H1 (cell line): ENCODE measurements at regions not wholly inside any gene's neighbourhood (a gene's known extent, or its start where the extent isn't known, plus 50 kb on each side); places are given as distances from the start of the nearest gene placed in this dataset.

Source experiments
- CTCF ChIA-PET: fragments of 300-600 bp; sonication (Branson Sonifier 250); formaldehyde crosslinking; loops from one replicate; lab custom pipeline; 2021; ENCODE audit not compliant: partially characterized antibody; lab: Charles Lee
- POLR2A ChIA-PET: fragments of 300-600 bp; sonication (Branson Sonifier 250); formaldehyde crosslinking; loops from one replicate; lab custom pipeline; 2021; ENCODE audit warnings: inconsistent platforms; ENCODE audit not compliant: partially characterized antibody; lab: Charles Lee
- DNase-seq, 2 experiments: peaks; one replicate each; pipeline versions ENCODE4 v3.0.0 to v3.0.0-alpha.2; 2010 to 2022; ENCODE audit warnings: low spot score in 2 of 2, low read depth in 1 of 2, mixed read lengths in 1 of 2
- FAIRE-seq: peaks from 2 replicates; lab custom pipeline; 2011; peaks lifted over from hg19 to GRCh38; lab: Jason Lieb, UNC
- H2AFZ ChIP-seq: 2 replicates; pipeline ENCODE4 v1.8.1; 2012; ENCODE audit warnings: low read length, inconsistent platforms
- H2AK5ac ChIP-seq: 2 replicates; pipeline ENCODE4 v1.6.1; 2013; ENCODE audit warnings: low read depth, low read length
- H2BK120ac ChIP-seq: replicated peaks from 2 replicates; pipeline ENCODE3; 2013; ENCODE audit warnings: low read depth, low read length, inconsistent platforms
- H2BK12ac ChIP-seq: 2 replicates; pipeline ENCODE4 v1.6.1; 2013; ENCODE audit warnings: low read depth, low read length
- H2BK15ac ChIP-seq: 2 replicates; pipeline ENCODE4 v1.6.1; 2013; ENCODE audit warnings: low read length
- H2BK20ac ChIP-seq: 2 replicates; pipeline ENCODE4 v1.6.1; 2013; ENCODE audit warnings: low read length
- H2BK5ac ChIP-seq: 2 replicates; pipeline ENCODE4 v1.6.1; 2013; ENCODE audit warnings: low read depth, low read length
- H3K14ac ChIP-seq: 2 replicates; pipeline ENCODE4 v1.6.1; 2013; ENCODE audit warnings: inconsistent platforms; ENCODE audit not compliant: insufficient read length
- H3K18ac ChIP-seq: 2 replicates; pipeline ENCODE4 v1.6.1; 2013; ENCODE audit warnings: low read length; ENCODE audit errors: extremely low read depth
- H3K23ac ChIP-seq: 2 replicates; pipeline ENCODE4 v1.6.1; 2013; ENCODE audit warnings: inconsistent platforms; ENCODE audit not compliant: insufficient read length
- H3K23me2 ChIP-seq: 2 replicates; pipeline ENCODE4 v1.6.1; 2013; ENCODE audit warnings: low read depth, low read length
- H3K27ac ChIP-seq: 2 replicates; pipeline ENCODE4 v1.6.1; 2011; ENCODE audit warnings: low read depth, low read length, inconsistent platforms
- H3K27me3 ChIP-seq, 4 experiments: replicated peaks in 1 of 4; 1 replicate in 1 of 4; 2 replicates in 3 of 4; pipeline versions ENCODE4 v1.6.1 to v1.8.1; 2011 to 2013; ENCODE audit warnings: low read length in 3 of 4, mild to moderate bottlenecking in 3 of 4, inconsistent platforms in 2 of 4, mixed read lengths in 2 of 4, moderate library complexity in 1 of 4; ENCODE audit not compliant: control insufficient read depth in 3 of 4, insufficient read depth in 3 of 4; ENCODE audit errors: extremely low read depth in 1 of 4
- H3K36me3 ChIP-seq, 4 experiments: 2 replicates each; pipeline versions ENCODE4 v1.6.1 to v1.8.1; 2011 to 2013; ENCODE audit warnings: mild to moderate bottlenecking in 4 of 4, low read length in 3 of 4, moderate library complexity in 2 of 4, control low read depth in 1 of 4, inconsistent platforms in 1 of 4; ENCODE audit not compliant: insufficient read depth in 4 of 4, control insufficient read depth in 2 of 4
- H3K4ac ChIP-seq: replicated peaks from 2 replicates; pipeline ENCODE3; 2013; ENCODE audit warnings: low read length, low read depth, mixed read lengths, inconsistent platforms; ENCODE audit not compliant: insufficient read length
- H3K4me1 ChIP-seq, 4 experiments: replicated peaks in 1 of 4; 1 replicate in 1 of 4; 2 replicates in 3 of 4; pipeline versions ENCODE4 v1.6.1 to v1.8.1; 2011 to 2013; ENCODE audit warnings: low read length in 3 of 4, inconsistent platforms in 2 of 4, mixed read lengths in 1 of 4; ENCODE audit not compliant: insufficient read depth in 4 of 4, control insufficient read depth in 3 of 4
- H3K4me2 ChIP-seq, 2 experiments: 2 replicates each; pipeline versions ENCODE4 v1.6.1 to v1.8.1; 2011 to 2013; ENCODE audit warnings: low read depth in 2 of 2, low read length in 2 of 2, control low read depth in 1 of 2, inconsistent platforms in 1 of 2, mild to moderate bottlenecking in 1 of 2; ENCODE audit not compliant: insufficient read depth in 1 of 2
- H3K4me3 ChIP-seq, 4 experiments: fragments of 200-600, 300-600 bp in 1 of 4; sonication (generic), shearing (Covaris generic), sonication (Bioruptor Twin) in 1 of 4; 2 replicates each; pipeline versions ENCODE4 v1.5.1 to v1.8.1; 2011 to 2016; ENCODE audit warnings: low read length in 4 of 4, low read depth in 3 of 4, control low read depth in 2 of 4, inconsistent platforms in 2 of 4, mild to moderate bottlenecking in 2 of 4, mixed read lengths in 1 of 4, moderate library complexity in 1 of 4; ENCODE audit not compliant: insufficient read depth in 2 of 4; ENCODE audit errors: extremely low read depth in 1 of 4
- H3K56ac ChIP-seq: replicated peaks from 2 replicates; pipeline ENCODE3; 2013; ENCODE audit warnings: low read depth, mild to moderate bottlenecking, mixed read lengths, low read length, inconsistent platforms; ENCODE audit not compliant: insufficient read length
- H3K79me1 ChIP-seq: 2 replicates; pipeline ENCODE4 v1.6.1; 2013; ENCODE audit warnings: low read depth, low read length, control low read depth
- H3K79me2 ChIP-seq, 2 experiments: 2 replicates each; pipeline versions ENCODE4 v1.6.1 to v1.8.1; 2012 to 2013; ENCODE audit warnings: low read length in 2 of 2, mild to moderate bottlenecking in 2 of 2, inconsistent platforms in 1 of 2; ENCODE audit not compliant: insufficient read depth in 2 of 2, control insufficient read depth in 1 of 2
- H3K9ac ChIP-seq, 4 experiments: replicated peaks in 1 of 4; 1 replicate in 1 of 4; 2 replicates in 3 of 4; pipeline versions ENCODE4 v1.6.1 to v1.8.1; 2011 to 2013; ENCODE audit warnings: low read depth in 3 of 4, low read length in 3 of 4, control low read depth in 2 of 4, mild to moderate bottlenecking in 2 of 4, moderate library complexity in 2 of 4, inconsistent platforms in 1 of 4; ENCODE audit errors: extremely low read depth in 1 of 4
- H3K9me3 ChIP-seq, 2 experiments: 2 replicates each; pipeline versions ENCODE4 v1.6.1 to v1.8.1; 2012 to 2013; ENCODE audit warnings: mild to moderate bottlenecking in 2 of 2, moderate library complexity in 2 of 2, control low read depth in 1 of 2, inconsistent platforms in 1 of 2, low read depth in 1 of 2, low read length in 1 of 2, mixed read lengths in 1 of 2; ENCODE audit not compliant: insufficient read depth in 2 of 2
- H4K20me1 ChIP-seq, 2 experiments: replicated peaks in 1 of 2; 2 replicates each; pipeline versions ENCODE3 to v1.8.1; 2011 to 2013; ENCODE audit warnings: inconsistent platforms in 2 of 2, low read length in 2 of 2, mild to moderate bottlenecking in 1 of 2; ENCODE audit not compliant: insufficient read depth in 2 of 2, control insufficient read depth in 1 of 2
- H4K5ac ChIP-seq: 2 replicates; pipeline ENCODE4 v1.6.1; 2013; ENCODE audit warnings: low read length, low read depth, mixed read lengths, inconsistent platforms; ENCODE audit not compliant: insufficient read length
- H4K8ac ChIP-seq: 2 replicates; pipeline ENCODE4 v1.8.0; 2013; ENCODE audit warnings: mild to moderate bottlenecking, moderate library complexity, low read length, inconsistent platforms; ENCODE audit not compliant: insufficient read depth; ENCODE audit errors: extremely low read depth
- H4K91ac ChIP-seq: replicated peaks from 2 replicates; pipeline ENCODE3; 2013; ENCODE audit warnings: low read length, mixed read lengths, inconsistent platforms; ENCODE audit not compliant: insufficient read length
- BACH1 ChIP-seq: IDR thresholded peaks from 2 replicates; pipeline ENCODE4 v1.6.1; 2012; ENCODE audit warnings: low read length, improper control_type of control experiment
- CEBPB ChIP-seq: IDR thresholded peaks from 2 replicates; pipeline ENCODE4 v1.6.1; 2012; ENCODE audit warnings: low read depth, low read length
- POU5F1 ChIP-seq: IDR thresholded peaks from 2 replicates; pipeline ENCODE4 v1.6.1; 2011; ENCODE audit warnings: low read depth, mild to moderate bottlenecking, low read length, moderate library complexity
- RNF2 ChIP-seq: fragments of 200-900, 300-1000 bp; sonication (generic); IDR thresholded peaks from 2 replicates; pipeline ENCODE4 v1.7.1; 2016; ENCODE audit warnings: borderline replicate concordance, low read depth, mild to moderate bottlenecking, antibody characterized with exemption, low read length; ENCODE audit not compliant: poor library complexity, severe bottlenecking; ENCODE audit errors: missing control alignments
- SUZ12 ChIP-seq: fragments of 200-600 bp; sonication (generic); IDR thresholded peaks from 2 replicates; pipeline ENCODE4 v1.6.1; 2012; ENCODE audit warnings: mild to moderate bottlenecking, inconsistent platforms, low read length, moderate library complexity, mixed read lengths
- USF2 ChIP-seq: IDR thresholded peaks from 2 replicates; pipeline ENCODE4 v1.6.1; 2011; ENCODE audit warnings: low read length, improper control_type of control experiment
- WGBS, 2 experiments: shearing (Covaris generic) in 1 of 2; methylation state at CpG; one replicate each; pipeline versions ENCODE4 v1.1.6 to v1.1.7; 2013 to 2015; ENCODE audit warnings: low lambda C conversion rate in 2 of 2, mixed read lengths in 2 of 2, inconsistent platforms in 1 of 2, low coverage in 1 of 2, missing lambda C conversion rate in 1 of 2; ENCODE audit not compliant: insufficient replicate concordance in 2 of 2, insufficient coverage in 1 of 2, insufficient read length in 1 of 2; ENCODE audit errors: extremely low coverage in 1 of 2, missing lambda C conversion rate in 1 of 2; 5-methylcytosine and 5-hydroxymethylcytosine counted together

- H4K8ac ChIP-seq: no peak overlapping the region
- H3K27me3 ChIP-seq: no peaks in the 10 kb centered on the region
- DNase-seq (no peak), FAIRE-seq (no peak)
- no peak overlapping the region for H3K56ac ChIP-seq
- H3K79me2 ChIP-seq: no peaks in the 10 kb centered on the region
- no peak overlapping the region for H2BK120ac ChIP-seq
- H3K79me1 ChIP-seq: no peaks in the 10 kb centered on the region
- H3K4ac ChIP-seq: no peak overlapping the region
- no peak overlapping the region; the same call in 1 of the 2 replicates for H2AFZ ChIP-seq
- H3K23ac ChIP-seq: no peak overlapping the region
- H3K14ac ChIP-seq: no peak overlapping the region
- H2BK5ac ChIP-seq: no peak overlapping the region
- H2BK12ac ChIP-seq: no peak overlapping the region
- H3K9me3 ChIP-seq: no peaks in the 10 kb centered on the region
- no peak overlapping the region for H3K27ac ChIP-seq
- WGBS, 2 experiments: 92% methylated on average over 4 of the region's 4 CpGs; no CpG with 5 or more reads in 1 of the 2 experiments
- CTCF ChIA-PET: interaction anchor here (1.4 kb wide), 1 partner anchor 199 kb away, joined by 3 read pairs; no protein-coding TSS in a partner anchor
- H4K20me1 ChIP-seq: no peaks in the 10 kb centered on the region
- POLR2A ChIA-PET: no interaction called here
- no peak overlapping the region for H3K18ac ChIP-seq
- H3K4me2 ChIP-seq: no peak overlapping the region
- no peaks in the 10 kb centered on the region for H3K23me2 ChIP-seq
- H2BK20ac ChIP-seq: no peak overlapping the region
- no peak overlapping the region for H2BK15ac ChIP-seq
- no peaks in the 10 kb centered on the region for H3K36me3 ChIP-seq
- no peaks in the 10 kb centered on the region for H3K4me1 ChIP-seq
- H4K5ac ChIP-seq: no peak overlapping the region
- H2AK5ac ChIP-seq: no peak overlapping the region
- H4K91ac ChIP-seq: no peak overlapping the region
- no peak overlapping the region for H3K9ac ChIP-seq
- no peak overlapping the region for H3K4me3 ChIP-seq
- TF ChIP-seq POU5F1 (no peak), BACH1 (no peak), CEBPB (no peak), USF2 (no peak), RNF2 (no peak), SUZ12 (no peak)
Measured at GRCh38 chr5:93107805-93108520, 473.1 kb downstream of the NR2F1-AS1 start.
